Medulla oblongata (tissue), 1 donor: ENCODE measurements at regions not wholly inside any gene's neighbourhood (a gene's known extent, or its start where the extent isn't known, plus 50 kb on each side); places are given as distances from the start of the nearest gene placed in this dataset.

ENCODE experiments used
- DNase-seq: peaks from one replicate; pipeline ENCODE4 v3.0.0-alpha.2; 2015; ENCODE audit errors: extremely low spot score

- no peak for DNase-seq
Measured at GRCh38 chr11:133787379-133788141, 57.8 kb downstream of the SPATA19 start.

GRCh38 chr11:133785795-133786340 is 59.4 kb downstream of the SPATA19 start:
- DNase-seq = no peak

GRCh38 chr11:133784359-133784758 is 61.0 kb downstream of the SPATA19 start:
- DNase-seq = no peak

DNA sequence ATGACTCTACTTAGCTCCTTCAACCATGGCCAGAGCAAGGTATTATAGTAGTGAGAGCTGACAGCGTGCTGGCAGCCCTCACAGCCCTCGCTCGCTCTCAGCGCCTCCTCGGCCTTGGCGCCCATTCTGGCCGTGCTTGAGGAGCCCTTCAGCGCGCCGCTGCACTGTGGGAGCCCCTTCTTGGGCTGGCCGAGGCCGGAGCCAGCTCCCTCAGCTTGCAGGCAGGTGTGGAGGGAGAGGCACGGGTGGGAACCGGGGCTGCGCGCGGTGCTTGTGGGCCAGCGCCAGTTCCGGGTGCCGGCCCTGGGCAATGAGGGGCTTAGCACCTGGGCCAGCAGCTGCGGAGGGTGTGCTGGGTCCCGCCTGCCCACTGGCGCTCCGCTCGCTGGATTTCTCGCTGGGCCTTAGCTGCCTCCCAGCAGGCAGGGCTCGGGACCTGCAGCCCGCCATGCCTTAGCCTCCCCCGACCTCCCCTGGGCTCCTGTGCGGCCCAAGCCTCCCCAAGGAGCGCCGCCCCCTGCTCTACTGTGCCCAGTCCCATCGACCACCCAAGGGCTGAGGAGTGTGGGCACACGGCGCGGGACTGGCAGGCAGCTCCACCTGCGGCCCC is 63.1 kb downstream of the SPATA19 start:
- DNase-seq = no peak

DNA sequence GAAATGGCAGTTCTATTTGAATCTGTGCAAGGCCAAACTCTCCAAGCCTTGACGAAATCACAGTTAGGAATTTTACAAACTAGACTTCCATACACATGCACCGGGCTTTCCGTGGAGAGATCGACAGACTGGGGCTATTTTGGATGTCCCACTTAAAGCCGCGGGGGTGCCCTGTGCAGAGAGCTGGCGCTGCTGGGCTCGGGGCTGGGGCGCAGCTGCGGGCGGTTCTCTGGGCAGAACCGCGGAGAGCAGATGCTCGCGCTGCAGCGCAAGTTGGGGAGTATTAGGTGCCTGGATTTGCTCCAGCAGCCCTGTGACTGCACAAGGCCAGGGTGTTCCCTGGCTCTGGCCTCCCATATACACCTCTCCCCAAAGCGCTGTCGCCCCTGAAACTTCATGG is 67.2 kb downstream of the SPATA19 start:
- DNase-seq = no peak

DNA sequence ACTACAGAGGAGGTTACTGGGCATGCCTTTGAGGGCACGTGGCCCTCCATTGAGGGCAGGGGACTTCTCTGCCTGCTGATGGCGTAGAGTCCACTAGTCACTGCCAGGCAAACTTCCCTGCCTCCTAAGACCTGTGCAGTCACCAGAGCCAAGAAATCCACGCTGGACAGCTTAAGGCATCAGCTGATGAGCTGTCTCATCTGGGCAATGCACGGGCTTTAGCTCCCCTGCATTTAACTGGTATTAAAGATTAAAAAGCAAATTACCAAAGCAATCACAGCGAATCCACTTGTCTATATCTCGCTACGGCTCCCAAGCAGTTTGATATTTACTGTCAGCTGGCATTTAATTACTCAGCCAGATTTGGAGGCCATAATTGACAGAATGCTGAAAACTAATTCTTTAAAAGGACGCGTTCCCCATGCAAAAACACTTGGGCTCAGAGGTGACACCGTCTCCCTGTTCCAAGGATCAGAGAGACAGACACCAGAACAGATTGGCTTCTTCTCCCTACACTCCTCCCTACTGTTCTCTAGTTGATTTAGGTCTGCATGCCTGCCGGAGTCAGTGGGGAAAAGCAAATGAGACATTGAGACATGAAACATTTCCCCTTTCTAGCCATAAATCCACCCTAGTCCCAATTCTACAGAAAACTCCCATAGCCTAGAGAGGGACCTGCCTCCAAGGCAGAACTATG is 68.5 kb downstream of the SPATA19 start:
- DNase-seq = no peak

GRCh38 chr11:133762538-133762937 is 82.8 kb downstream of the SPATA19 start:
- no peak for DNase-seq

DNA sequence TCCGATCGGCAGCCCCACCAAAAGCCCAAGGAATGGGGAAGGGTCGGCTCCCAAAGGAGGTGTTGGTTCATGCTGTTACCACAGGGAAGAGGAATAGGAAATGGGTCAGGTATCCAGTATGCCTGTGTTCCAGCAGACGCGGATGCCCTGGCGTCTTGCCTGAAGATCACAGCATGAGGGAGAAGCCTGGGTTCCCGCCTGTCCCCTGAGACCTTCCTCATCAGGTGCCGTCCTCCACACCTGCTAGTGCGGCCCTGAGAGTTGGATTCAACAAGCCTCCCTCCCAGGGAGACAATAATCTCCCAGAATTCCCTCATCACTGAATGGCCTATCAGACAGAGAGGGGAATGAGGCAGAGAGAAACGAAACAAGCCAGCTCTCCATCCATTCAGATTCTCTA is 92.2 kb downstream of the SPATA19 start:
- no peak for DNase-seq

DNA sequence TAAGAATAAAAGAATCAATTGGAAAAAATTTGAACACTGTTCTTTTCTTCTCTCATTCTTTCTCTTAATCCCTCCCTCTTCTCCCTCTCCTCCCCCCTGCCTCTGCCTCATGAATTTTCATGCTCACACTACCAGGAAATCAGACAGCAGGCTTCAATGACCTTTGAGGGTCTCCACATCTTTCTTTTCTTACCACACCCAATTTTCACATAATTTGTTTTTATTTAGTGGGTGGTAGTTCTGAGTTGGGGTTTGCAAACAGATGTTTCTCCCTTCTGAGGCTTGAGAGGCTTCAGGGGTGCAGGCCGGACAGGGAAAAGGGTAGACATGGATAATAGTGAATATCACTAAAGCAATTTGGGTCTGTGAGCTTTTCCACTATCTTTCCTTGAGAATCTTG is 95.5 kb downstream of the SPATA19 start:
- DNase-seq = no peak

GRCh38 chr11:133747409-133747808 is 97.9 kb downstream of the SPATA19 start:
- no peak for DNase-seq

- DNase-seq = no peak
Measured at GRCh38 chr11:133746663-133747306, 98.5 kb downstream of the SPATA19 start.

- DNase-seq = no peak
Measured at GRCh38 chr11:133745791-133746190, 99.5 kb downstream of the SPATA19 start.

- DNase-seq = no peak
Measured at GRCh38 chr11:133742353-133742752, 103.0 kb downstream of the SPATA19 start.

- DNase-seq = no peak
Measured at GRCh38 chr11:133740963-133741362, 104.3 kb downstream of the SPATA19 start.

GRCh38 chr11:133739481-133739880 is 105.8 kb downstream of the SPATA19 start:
- DNase-seq = no peak

- DNase-seq = no peak
Measured at GRCh38 chr11:133738624-133739023, 106.7 kb downstream of the SPATA19 start.

- DNase-seq = no peak
Measured at GRCh38 chr11:133733631-133734030, 111.7 kb downstream of the SPATA19 start.

DNA sequence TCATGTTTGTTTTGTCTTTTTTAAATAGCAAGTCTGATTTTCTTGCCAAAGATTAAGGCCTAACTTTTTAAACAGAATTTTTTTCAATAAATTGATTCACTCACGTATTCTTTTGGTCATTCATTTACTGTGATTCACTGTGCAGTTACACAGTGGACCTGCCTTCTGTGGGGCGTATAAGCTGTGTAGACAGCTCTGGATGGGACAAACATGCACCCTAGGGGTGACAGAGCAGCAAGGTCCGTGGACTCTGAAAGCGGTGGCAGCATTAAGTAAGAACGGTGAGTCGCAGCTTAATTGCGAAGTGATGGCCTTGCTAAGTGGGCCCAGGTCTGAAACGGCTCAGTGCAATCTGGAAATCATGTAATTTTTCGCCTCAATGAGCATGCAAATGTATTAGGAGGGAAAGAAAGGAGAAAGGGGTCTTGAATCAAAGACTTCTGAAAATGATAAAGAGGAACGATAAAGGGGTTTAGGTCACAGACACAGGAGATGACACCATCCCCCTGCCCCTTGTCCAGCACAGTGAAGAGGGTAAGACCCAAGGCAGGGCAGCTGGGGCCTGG is 113.1 kb downstream of the SPATA19 start:
- no peak for DNase-seq

DNA sequence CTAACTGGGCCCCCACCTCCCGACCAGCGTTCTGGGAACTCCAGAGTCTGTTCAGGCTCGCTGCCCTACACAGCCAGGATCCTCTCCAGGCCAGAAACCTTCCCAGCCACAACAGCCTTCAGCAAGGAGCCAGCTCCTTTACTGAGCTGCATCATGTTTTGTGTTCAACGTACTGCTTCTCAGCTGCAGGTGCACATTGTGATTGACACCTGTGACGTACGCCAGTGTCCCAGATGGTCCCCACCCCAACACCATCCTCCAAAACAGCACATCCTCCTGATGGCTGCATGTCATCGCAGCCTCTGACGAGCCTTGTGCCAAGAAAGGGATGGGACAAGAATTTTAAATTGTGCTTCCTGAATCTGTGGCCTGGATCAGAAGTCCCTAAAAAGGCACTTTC is 117.5 kb downstream of the SPATA19 start:
- no peak for DNase-seq

- no peak for DNase-seq
Measured at GRCh38 chr11:133726542-133726941, 118.8 kb downstream of the SPATA19 start.

- DNase-seq = no peak
Measured at GRCh38 chr11:133724116-133724515, 121.2 kb downstream of the SPATA19 start.

DNA sequence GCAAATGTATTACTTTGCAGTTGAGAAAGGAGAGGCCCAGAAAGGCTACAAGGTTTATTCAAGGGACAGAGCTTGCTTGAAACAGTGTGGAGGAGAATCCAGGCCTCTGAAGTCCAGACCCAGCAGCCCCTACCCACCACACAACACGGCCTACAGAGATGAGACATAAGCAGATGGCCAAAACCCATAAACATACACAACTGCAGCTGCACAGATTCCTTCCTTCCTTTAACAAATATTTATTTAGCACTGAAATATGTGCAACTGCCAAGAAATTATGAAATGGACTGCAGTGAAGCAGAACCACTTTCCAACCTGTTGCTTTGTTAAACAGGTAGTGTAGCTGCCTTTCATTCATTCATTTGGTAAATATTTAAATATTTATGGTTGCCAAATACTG is 122.3 kb downstream of the SPATA19 start:
- DNase-seq = no peak
